Omental fat pad (tissue), 3 donors: ENCODE measurements at regions not wholly inside any gene's neighbourhood (a gene's known extent, or its start where the extent isn't known, plus 50 kb on each side); places are given as distances from the start of the nearest gene placed in this dataset.

ENCODE experiments used
- ATAC-seq: fragments of 150-250 bp; one replicate; pipeline ENCODE4 v1.9.1; 2016; ENCODE audit warnings: mild to moderate bottlenecking, moderate library complexity; ENCODE audit not compliant: low FRiP score
- DNase-seq: peaks from one replicate; pipeline ENCODE4 v3.0.0-alpha.2; 2019; ENCODE audit warnings: low spot score
- TF ChIP-seq, protein P1 (sequence below), 3 donors: fragments of 450-650 bp; IDR thresholded peaks; one replicate each; pipeline ENCODE4 v1.5.1; 2016 to 2017; ENCODE audit warnings: antibody characterized with exemption in 3 of 3, mild to moderate bottlenecking in 3 of 3, moderate library complexity in 2 of 3

DNA sequence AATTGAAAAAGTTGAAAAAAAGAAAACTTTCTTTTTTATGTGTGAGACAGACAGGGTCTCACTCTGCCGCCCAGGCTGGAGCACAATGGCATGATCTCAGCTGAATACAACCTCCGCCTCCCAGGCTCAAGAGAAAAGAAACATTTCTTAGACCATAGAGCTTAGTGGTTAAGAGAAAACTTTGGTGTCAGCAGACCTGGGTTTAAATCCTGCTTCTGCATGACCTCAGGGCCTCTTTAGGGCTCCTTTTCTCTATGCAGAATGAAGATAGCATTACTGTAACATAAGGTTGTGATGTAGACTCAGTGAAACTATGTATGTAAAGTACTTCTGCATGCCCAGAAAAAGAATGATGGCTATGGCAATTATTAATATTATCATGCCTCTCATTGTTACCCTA, 104.7 kb upstream of the NUDT4 start:
- ATAC-seq, result no peak
- no peak for DNase-seq
- TF ChIP-seq, protein P1, sequence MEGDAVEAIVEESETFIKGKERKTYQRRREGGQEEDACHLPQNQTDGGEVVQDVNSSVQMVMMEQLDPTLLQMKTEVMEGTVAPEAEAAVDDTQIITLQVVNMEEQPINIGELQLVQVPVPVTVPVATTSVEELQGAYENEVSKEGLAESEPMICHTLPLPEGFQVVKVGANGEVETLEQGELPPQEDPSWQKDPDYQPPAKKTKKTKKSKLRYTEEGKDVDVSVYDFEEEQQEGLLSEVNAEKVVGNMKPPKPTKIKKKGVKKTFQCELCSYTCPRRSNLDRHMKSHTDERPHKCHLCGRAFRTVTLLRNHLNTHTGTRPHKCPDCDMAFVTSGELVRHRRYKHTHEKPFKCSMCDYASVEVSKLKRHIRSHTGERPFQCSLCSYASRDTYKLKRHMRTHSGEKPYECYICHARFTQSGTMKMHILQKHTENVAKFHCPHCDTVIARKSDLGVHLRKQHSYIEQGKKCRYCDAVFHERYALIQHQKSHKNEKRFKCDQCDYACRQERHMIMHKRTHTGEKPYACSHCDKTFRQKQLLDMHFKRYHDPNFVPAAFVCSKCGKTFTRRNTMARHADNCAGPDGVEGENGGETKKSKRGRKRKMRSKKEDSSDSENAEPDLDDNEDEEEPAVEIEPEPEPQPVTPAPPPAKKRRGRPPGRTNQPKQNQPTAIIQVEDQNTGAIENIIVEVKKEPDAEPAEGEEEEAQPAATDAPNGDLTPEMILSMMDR (IDR thresholded peaks at IDR 0.05), result no peak

DNA sequence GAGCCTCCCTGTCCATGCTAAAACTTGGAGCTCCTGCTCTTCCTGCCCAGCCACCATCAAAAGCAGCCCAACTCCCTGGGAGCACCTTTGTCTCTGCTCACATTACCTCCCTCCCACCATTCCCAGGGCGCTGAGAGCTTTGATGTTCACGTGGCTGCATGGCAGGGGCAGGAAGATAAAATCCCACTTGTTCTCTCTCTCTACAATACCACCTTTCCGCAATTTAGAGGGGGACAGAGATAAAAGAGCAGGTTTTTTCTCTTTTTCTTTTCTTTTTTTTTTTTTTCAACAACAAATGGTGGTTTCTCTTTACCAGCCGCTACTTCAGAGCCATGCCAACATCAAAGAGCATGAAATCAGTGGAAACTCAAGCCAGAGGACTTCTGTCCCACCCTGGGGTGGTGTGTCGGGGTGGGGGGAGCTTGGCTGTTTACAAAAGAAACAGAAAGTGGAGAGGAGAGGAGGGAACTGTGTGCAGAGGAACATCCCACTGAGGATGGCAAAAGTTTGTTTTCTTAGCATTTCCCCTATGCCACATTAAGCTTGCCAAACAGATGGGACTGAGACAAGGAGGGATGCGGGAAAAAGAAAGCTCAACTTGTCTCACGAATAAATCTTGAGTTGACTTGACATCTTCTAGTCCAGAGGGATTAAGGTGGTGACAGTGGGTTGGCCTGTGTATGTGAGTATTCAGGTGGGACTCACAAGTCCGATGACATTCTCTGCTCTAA, 103.7 kb upstream of the NUDT4 start:
- TF ChIP-seq, protein P1 (IDR thresholded peaks at IDR 0.05), result no peak
- DNase-seq (no peak), ATAC-seq (no peak)

DNA sequence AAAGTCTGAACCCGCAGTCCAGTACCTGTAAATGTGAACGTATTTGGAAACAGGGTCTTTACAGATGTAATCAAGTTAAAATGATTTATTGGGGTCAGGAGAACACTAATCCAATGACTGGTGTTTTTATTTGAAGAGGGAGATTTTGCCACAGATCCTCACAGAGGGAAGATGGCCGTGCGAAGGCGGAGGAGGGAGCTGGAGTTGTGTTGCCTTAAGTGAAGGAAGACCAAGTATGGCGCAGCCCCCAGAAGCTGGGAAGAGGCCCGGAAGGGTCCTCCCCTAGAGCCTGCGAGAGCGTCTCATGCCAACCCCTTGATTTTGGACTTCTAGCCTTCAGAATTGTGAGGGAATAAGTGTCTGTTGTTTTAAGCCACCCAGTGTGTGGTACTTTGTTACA, 102.8 kb upstream of the NUDT4 start:
- DNase-seq (no peak), ATAC-seq (no peak)
- TF ChIP-seq, protein P1 (IDR thresholded peaks at IDR 0.05), result no peak

DNA sequence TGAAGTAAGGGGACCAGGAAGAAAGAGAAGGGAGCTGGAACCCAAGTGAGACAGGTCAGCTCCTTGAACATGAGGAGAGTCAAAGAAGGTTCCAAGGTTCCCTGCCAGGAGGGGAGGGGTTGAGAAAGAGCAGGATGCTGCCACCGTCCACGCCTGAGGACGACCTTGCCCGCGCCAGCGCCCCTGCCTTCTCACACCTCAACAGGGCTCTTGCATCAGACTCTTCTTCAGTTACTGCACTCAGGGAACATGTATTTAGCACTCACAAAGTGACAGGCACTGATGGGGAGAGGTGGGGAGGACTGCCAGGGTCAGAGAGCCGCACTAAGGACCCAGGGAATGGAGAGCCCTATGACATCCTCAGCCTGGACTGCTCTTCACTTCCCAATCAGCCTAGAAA, 102.1 kb upstream of the NUDT4 start:
- DNase-seq (no peak), ATAC-seq (no peak)
- TF ChIP-seq, protein P1 (IDR thresholded peaks at IDR 0.05), result no peak

DNA sequence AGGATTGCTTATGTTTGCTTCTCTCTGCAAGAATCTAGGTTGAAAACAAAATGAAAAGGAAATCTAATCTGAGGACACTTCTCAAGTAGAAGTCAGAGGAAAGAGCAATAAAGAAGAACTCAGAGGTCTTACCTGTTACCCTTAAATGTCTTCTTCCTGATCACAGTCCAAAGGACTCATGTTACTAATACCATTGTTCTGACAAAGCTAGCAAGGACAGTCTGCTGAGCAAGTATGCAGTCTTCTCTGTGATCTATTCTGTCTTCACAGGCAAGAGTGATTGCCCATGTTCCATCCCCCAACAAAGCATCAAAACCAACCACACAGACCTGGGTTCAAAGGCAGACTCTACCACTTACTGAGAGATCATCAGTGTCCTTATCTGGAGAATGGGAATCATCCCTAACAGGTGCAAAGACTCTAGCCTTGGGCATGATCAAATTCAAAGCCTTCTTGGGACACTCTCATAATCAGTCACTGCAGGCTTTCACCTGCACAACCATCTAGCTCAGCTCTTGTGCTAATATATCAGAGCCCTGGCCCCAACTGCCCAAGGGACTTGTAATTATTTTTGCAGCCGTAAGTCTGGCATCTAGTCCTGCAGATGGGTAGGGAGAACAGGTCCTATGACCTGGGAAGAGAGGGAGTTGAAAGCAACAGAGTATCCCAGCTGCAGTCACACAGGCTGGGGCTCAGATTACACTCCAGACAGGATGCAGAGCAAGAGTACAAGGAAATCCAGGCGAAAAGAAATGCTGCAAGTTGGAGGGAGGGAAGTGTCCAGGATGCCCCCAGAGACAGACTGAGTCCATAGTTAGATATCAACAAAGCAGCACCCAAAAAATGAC, 97.9 kb upstream of the NUDT4 start:
- no peak for DNase-seq
- TF ChIP-seq, protein P1 (IDR thresholded peaks at IDR 0.05), result no peak
- ATAC-seq, result no peak

DNA sequence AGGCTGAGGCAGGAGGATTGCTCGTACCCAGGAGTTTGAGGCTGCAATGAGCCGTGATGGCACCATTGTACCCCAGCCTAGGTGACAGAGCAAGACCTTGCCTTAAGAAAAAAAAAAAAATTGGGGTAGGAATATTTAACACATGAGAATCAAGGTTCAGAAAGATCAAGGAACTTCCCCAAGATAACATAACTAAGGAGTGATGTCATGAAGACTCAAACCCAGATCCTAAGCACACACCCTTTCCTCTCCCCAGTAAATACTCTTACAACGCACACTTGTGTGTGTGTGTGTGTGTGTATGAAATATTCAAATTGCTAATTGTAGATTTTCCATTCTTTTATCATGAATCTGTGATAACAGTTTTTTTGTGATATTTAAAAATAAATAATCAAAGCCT, 90.6 kb upstream of the NUDT4 start:
- no peak for DNase-seq
- no peak for ATAC-seq
- TF ChIP-seq, protein P1 (IDR thresholded peaks at IDR 0.05), result no peak
